ENCODE measurements at regions not wholly inside any gene's neighbourhood (a gene's known extent, or its start where the extent isn't known, plus 50 kb on each side); places are given as distances from the start of the nearest gene placed in this dataset.

DNA sequence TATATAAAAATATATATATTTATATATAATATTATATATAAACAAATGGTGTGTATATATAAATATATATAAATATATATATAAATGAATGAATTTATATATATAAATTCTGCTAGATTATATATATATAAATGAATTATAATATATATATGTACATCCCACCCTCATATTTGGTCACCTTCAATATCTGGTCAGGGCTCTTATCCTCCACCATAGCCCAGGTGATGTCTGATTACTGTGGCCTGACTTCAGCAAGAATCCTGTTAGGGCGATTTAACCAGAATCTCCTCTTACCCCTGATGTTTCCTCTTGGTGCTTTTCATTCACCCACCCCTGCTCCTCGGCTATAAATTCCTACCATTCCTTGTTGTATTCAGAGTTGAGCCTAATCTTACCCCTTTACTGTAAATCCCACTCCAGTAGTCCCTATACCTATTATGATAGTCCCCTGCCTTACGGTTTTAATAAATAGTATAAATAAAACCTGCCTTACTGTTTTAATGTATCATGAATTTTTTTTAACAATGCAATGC lies 439.6 kb downstream of the PLOD2 start:
- FAIRE-seq (no peak), DNase-seq (ENCODE audit: low read depth) (no peak)
- Histone ChIP-seq H3K36me3 (ENCODE audit: control insufficient read depth, insufficient read depth, low read length) (no peaks in the 10 kb centered on the region), H3K4me3 (ENCODE audit: low read depth, low read length) (no peak overlapping the region), H3K27me3 (ENCODE audit: control insufficient read depth, insufficient read depth, low read length) (no peaks in the 10 kb centered on the region)
- TF ChIP-seq, protein P1, sequence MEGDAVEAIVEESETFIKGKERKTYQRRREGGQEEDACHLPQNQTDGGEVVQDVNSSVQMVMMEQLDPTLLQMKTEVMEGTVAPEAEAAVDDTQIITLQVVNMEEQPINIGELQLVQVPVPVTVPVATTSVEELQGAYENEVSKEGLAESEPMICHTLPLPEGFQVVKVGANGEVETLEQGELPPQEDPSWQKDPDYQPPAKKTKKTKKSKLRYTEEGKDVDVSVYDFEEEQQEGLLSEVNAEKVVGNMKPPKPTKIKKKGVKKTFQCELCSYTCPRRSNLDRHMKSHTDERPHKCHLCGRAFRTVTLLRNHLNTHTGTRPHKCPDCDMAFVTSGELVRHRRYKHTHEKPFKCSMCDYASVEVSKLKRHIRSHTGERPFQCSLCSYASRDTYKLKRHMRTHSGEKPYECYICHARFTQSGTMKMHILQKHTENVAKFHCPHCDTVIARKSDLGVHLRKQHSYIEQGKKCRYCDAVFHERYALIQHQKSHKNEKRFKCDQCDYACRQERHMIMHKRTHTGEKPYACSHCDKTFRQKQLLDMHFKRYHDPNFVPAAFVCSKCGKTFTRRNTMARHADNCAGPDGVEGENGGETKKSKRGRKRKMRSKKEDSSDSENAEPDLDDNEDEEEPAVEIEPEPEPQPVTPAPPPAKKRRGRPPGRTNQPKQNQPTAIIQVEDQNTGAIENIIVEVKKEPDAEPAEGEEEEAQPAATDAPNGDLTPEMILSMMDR (IDR thresholded peaks at IDR 0.05; ENCODE audit: insufficient read depth, low read length, severe bottlenecking): no peak

DNA sequence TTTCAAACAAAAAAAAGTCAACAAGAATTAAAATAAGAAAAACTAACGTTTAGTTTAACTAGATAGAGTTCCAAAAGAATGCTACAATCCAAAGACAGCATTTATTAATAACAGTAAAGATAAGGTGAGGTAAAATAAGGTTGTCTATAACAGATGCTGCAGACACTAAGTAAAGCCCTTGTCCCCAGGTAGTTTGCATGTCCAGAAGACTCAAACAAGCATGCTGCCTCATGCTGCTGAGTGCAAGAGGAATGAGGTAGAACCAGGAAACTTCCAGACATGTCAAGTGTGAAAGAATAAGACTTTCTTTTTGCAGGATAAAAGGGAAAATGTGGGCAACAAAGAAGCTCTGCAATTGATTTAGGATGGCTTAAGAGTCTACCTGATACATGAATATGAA lies 439.2 kb downstream of the PLOD2 start:
- no peaks in the 10 kb centered on the region for H3K36me3 ChIP-seq (ENCODE audit: control insufficient read depth, insufficient read depth, low read length)
- TF ChIP-seq, protein P1 (IDR thresholded peaks at IDR 0.05; ENCODE audit: insufficient read depth, low read length, severe bottlenecking): no peak
- FAIRE-seq (no peak), DNase-seq (ENCODE audit: low read depth) (no peak)
- H3K27me3 ChIP-seq (ENCODE audit: control insufficient read depth, insufficient read depth, low read length): no peaks in the 10 kb centered on the region
- no peak overlapping the region for H3K4me3 ChIP-seq (ENCODE audit: low read depth, low read length)

DNA sequence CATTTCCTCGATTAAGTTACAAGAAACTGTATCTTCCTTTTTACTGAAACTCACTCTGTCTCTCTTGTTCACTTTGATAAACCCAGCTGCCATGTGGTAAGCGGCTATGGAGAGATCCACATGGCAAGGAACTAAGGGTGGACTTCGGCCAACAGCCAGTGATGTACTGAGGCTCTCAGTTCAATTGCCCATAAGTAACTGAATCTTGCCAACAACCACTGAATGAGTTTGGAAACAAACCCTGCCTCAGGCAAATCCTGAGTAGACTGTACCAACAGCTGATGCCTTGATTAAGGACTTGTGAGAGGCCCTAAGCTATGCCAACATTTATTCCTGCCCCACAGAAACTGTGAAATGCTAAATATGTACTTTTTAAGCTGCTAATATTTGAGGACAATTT lies 433.5 kb downstream of the PLOD2 start:
- TF ChIP-seq, protein P1 (IDR thresholded peaks at IDR 0.05; ENCODE audit: insufficient read depth, low read length, severe bottlenecking): no peak
- H3K36me3 ChIP-seq (ENCODE audit: control insufficient read depth, insufficient read depth, low read length): no peaks in the 10 kb centered on the region
- FAIRE-seq: peak; percentile 47
- H3K4me3 ChIP-seq (ENCODE audit: low read depth, low read length): no peak overlapping the region
- no peaks in the 10 kb centered on the region for H3K27me3 ChIP-seq (ENCODE audit: control insufficient read depth, insufficient read depth, low read length)
- no peak for DNase-seq (ENCODE audit: low read depth)

DNA sequence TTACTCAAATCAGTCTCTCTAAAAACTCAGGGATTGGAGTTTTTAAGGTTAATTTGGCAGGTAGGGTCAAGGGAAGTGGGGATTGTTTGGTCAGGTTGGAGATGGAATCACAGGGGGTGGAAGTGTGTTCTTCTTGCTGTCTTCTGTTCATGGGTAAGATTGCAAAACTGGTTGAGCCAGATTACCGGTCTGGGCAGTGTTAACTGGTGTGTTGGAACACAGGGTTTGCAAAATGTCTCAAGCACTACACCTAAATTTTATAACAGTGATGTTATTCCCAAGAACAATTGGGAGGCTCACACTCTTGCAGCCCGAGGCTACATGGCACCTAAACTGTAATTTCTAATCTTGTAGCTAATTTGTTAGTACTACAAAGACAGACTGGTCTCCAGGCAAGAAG lies 425.4 kb downstream of the PLOD2 start:
- TF ChIP-seq, protein P1 (IDR thresholded peaks at IDR 0.05; ENCODE audit: insufficient read depth, low read length, severe bottlenecking): no peak
- H3K4me3 ChIP-seq (ENCODE audit: low read depth, low read length): no peak overlapping the region
- no peaks in the 10 kb centered on the region for H3K27me3 ChIP-seq (ENCODE audit: control insufficient read depth, insufficient read depth, low read length)
- FAIRE-seq: no peak
- no peaks in the 10 kb centered on the region for H3K36me3 ChIP-seq (ENCODE audit: control insufficient read depth, insufficient read depth, low read length)
- DNase-seq (ENCODE audit: low read depth): peak; percentile 63

DNA sequence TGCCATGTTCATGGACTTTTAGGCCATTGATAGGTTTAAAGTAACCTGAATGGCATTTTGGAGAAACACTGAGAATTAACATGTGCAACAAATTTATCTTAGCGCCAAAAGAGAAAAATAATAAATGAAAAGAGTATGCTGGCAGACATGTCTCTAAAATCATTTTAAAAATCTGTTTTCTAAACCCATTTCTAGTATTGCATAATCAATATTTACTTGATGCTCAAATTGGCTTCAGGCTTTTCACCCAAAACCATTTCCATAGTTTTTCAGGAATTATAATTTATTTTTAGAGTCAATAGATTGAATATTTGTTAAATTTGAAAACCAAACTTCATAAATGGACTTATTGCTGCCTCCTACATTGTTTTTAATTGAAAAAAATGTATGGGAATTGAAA lies 423.0 kb downstream of the PLOD2 start:
- no peak overlapping the region for H3K4me3 ChIP-seq (ENCODE audit: low read depth, low read length)
- TF ChIP-seq, protein P1 (IDR thresholded peaks at IDR 0.05; ENCODE audit: insufficient read depth, low read length, severe bottlenecking): no peak
- no peaks in the 10 kb centered on the region for H3K36me3 ChIP-seq (ENCODE audit: control insufficient read depth, insufficient read depth, low read length)
- no peaks in the 10 kb centered on the region for H3K27me3 ChIP-seq (ENCODE audit: control insufficient read depth, insufficient read depth, low read length)
- no peak for DNase-seq (ENCODE audit: low read depth)
- FAIRE-seq: no peak

DNA sequence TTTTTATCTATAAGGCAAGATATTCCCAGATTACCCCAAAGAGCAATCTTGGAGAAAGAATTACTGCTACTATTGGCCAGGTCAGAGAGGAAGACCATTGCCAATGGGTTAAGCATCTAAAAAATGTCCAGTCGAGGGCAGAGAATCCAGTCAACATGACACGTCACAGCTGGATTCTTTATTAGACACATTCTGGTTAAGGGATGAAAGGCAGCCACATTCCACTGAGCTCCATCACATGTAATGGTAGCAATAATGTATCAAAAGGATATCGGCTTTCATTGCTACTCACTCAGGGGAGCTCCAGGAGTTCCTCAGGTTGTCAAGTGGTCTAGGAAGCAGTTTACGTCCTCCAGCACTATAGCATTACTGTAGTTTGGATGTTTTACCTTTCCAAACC lies 421.1 kb downstream of the PLOD2 start:
- no peaks in the 10 kb centered on the region for H3K36me3 ChIP-seq (ENCODE audit: control insufficient read depth, insufficient read depth, low read length)
- DNase-seq (ENCODE audit: low read depth): no peak
- TF ChIP-seq, protein P1 (IDR thresholded peaks at IDR 0.05; ENCODE audit: insufficient read depth, low read length, severe bottlenecking): no peak
- FAIRE-seq: no peak
- no peaks in the 10 kb centered on the region for H3K27me3 ChIP-seq (ENCODE audit: control insufficient read depth, insufficient read depth, low read length)
- no peak overlapping the region for H3K4me3 ChIP-seq (ENCODE audit: low read depth, low read length)
